ENCODE measurements at regions not wholly inside any gene's neighbourhood (a gene's known extent, or its start where the extent isn't known, plus 50 kb on each side); places are given as distances from the start of the nearest gene placed in this dataset.

DNA sequence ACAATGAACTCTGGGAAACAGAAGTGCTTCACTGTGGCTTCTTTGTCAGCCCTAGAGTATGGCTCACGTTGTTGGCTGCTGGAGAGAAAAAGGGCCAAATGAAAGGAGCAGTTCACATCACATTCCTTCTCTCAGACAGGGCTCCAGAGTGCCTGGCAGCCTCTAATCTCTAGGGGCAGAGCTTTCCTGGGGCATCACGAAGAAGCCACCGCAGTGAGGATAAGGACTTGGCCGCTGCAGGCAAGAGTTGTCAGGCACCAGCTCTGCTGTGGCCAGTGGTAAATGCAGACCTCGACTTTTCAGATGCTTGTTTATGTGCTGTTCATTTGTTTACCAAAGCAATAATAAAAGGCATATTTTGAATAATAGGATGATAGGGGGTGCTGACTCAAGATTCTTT, 227.2 kb downstream of the ICE1 start:
- TF ChIP-seq, protein P1, sequence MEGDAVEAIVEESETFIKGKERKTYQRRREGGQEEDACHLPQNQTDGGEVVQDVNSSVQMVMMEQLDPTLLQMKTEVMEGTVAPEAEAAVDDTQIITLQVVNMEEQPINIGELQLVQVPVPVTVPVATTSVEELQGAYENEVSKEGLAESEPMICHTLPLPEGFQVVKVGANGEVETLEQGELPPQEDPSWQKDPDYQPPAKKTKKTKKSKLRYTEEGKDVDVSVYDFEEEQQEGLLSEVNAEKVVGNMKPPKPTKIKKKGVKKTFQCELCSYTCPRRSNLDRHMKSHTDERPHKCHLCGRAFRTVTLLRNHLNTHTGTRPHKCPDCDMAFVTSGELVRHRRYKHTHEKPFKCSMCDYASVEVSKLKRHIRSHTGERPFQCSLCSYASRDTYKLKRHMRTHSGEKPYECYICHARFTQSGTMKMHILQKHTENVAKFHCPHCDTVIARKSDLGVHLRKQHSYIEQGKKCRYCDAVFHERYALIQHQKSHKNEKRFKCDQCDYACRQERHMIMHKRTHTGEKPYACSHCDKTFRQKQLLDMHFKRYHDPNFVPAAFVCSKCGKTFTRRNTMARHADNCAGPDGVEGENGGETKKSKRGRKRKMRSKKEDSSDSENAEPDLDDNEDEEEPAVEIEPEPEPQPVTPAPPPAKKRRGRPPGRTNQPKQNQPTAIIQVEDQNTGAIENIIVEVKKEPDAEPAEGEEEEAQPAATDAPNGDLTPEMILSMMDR (IDR thresholded peaks at IDR 0.05) = no peak
- TF ChIP-seq, protein P2, sequence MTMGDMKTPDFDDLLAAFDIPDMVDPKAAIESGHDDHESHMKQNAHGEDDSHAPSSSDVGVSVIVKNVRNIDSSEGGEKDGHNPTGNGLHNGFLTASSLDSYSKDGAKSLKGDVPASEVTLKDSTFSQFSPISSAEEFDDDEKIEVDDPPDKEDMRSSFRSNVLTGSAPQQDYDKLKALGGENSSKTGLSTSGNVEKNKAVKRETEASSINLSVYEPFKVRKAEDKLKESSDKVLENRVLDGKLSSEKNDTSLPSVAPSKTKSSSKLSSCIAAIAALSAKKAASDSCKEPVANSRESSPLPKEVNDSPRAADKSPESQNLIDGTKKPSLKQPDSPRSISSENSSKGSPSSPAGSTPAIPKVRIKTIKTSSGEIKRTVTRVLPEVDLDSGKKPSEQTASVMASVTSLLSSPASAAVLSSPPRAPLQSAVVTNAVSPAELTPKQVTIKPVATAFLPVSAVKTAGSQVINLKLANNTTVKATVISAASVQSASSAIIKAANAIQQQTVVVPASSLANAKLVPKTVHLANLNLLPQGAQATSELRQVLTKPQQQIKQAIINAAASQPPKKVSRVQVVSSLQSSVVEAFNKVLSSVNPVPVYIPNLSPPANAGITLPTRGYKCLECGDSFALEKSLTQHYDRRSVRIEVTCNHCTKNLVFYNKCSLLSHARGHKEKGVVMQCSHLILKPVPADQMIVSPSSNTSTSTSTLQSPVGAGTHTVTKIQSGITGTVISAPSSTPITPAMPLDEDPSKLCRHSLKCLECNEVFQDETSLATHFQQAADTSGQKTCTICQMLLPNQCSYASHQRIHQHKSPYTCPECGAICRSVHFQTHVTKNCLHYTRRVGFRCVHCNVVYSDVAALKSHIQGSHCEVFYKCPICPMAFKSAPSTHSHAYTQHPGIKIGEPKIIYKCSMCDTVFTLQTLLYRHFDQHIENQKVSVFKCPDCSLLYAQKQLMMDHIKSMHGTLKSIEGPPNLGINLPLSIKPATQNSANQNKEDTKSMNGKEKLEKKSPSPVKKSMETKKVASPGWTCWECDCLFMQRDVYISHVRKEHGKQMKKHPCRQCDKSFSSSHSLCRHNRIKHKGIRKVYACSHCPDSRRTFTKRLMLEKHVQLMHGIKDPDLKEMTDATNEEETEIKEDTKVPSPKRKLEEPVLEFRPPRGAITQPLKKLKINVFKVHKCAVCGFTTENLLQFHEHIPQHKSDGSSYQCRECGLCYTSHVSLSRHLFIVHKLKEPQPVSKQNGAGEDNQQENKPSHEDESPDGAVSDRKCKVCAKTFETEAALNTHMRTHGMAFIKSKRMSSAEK (CRISPR knock-in tag; IDR thresholded peaks at IDR 0.05; ENCODE audit: borderline replicate concordance) = no peak
- TF ChIP-seq CBFB (CRISPR knock-in tag; IDR thresholded peaks at IDR 0.05; ENCODE audit: low read depth) = no peak
